ENCODE measurements at regions not wholly inside any gene's neighbourhood (a gene's known extent, or its start where the extent isn't known, plus 50 kb on each side); places are given as distances from the start of the nearest gene placed in this dataset.

DNA sequence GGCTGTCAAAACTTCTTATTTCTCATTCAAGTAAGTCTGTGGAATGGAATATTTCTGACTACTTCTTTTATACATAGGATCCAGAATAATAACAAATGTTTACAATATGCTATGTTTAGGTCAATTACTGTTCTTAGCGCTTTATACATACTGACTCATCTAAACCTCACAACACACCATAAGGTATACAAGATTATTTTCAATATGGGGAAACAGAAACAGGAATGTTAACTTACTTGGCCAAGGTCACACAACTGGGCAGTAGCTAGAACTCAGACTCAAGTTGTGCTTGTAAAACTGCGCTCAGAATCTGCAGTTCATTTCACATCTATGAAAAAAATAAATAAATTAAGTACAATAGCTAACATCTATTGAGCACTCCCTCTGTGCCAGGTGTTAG is 168.0 kb downstream of the GNAI1 start:
- TF ChIP-seq, protein P1, sequence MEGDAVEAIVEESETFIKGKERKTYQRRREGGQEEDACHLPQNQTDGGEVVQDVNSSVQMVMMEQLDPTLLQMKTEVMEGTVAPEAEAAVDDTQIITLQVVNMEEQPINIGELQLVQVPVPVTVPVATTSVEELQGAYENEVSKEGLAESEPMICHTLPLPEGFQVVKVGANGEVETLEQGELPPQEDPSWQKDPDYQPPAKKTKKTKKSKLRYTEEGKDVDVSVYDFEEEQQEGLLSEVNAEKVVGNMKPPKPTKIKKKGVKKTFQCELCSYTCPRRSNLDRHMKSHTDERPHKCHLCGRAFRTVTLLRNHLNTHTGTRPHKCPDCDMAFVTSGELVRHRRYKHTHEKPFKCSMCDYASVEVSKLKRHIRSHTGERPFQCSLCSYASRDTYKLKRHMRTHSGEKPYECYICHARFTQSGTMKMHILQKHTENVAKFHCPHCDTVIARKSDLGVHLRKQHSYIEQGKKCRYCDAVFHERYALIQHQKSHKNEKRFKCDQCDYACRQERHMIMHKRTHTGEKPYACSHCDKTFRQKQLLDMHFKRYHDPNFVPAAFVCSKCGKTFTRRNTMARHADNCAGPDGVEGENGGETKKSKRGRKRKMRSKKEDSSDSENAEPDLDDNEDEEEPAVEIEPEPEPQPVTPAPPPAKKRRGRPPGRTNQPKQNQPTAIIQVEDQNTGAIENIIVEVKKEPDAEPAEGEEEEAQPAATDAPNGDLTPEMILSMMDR (conservative IDR thresholded peaks at IDR 0.05; ENCODE audit: low read depth, low read length), result no peak
- no peak for TF ChIP-seq EZH2 (IDR thresholded peaks at IDR 0.05; ENCODE audit: borderline replicate concordance, low read depth, low read length, poor library complexity, severe bottlenecking)

Data from A673 (cell line).